ENCODE measurements at regions not wholly inside any gene's neighbourhood (a gene's known extent, or its start where the extent isn't known, plus 50 kb on each side); places are given as distances from the start of the nearest gene placed in this dataset.

DNA sequence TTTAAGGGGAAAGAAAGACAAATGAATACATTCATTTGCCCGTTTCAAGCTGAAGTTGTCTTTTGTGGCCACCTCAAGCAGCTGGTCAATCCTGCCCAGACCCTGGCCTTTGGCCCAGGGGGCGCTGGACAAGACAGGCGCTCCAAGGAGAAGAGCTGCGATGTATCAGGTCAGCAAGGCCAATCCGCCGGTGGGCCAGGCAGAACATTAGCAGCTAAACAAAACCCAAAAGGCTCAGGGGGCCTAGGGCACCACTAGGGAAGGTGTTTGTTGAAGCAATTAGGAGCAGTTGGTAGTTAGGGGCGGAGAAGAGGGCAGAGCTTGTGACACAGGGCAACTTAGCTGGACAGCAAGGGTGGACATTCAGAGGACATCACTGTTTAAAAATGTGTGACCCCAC, 60.8 kb upstream of the TMEM33 start:
- TF ChIP-seq GLIS3 (CRISPR knock-in tag; IDR thresholded peaks at IDR 0.05) (no peak), ISL1 (CRISPR knock-in tag; IDR thresholded peaks at IDR 0.05) (no peak), BACH2 (CRISPR knock-in tag; IDR thresholded peaks at IDR 0.05; ENCODE audit: borderline replicate concordance) (no peak), TOX (CRISPR knock-in tag; IDR thresholded peaks at IDR 0.05; ENCODE audit: borderline replicate concordance) (no peak), PATZ1 (CRISPR knock-in tag; IDR thresholded peaks at IDR 0.05; ENCODE audit: borderline replicate concordance) (no peak), ZNF565 (CRISPR knock-in tag; conservative IDR thresholded peaks at IDR 0.05; ENCODE audit: low read depth) (no peak), PPARA (CRISPR knock-in tag; IDR thresholded peaks at IDR 0.05; ENCODE audit: borderline replicate concordance) (no peak)

Measured in SK-N-SH treated with all-trans-retinoic acid at 6 μM for 48 hours (cell line).